ENCODE measurements at regions not wholly inside any gene's neighbourhood (a gene's known extent, or its start where the extent isn't known, plus 50 kb on each side); places are given as distances from the start of the nearest gene placed in this dataset.

DNA sequence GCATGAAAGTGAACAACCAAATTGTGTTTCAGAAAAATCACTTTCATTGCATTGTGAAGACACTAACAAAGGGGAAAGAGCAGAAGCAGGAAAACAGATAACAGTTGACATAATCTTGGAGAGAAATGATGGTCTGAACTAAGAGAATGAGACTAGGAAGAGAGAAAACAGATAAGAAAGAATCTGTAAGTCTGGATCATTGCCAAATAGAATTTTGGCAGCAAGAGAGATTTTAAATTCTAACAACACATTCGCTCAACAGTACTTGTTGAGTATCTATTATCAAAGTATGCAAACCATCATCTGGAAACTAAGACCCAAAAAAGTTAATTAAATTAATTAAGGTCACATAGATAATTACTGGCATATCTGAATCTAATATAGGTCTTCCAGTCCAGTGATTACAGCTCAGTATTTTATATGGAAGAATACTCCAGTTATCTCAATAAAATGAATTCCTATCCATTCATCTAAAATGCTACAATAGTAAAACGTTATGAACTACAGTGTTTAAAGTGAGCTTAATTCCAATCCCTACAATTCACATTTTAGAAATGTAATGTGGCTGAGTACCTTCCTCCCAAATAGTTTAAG lies 166.7 kb upstream of the FAT3 start:
- TF ChIP-seq, protein P1, sequence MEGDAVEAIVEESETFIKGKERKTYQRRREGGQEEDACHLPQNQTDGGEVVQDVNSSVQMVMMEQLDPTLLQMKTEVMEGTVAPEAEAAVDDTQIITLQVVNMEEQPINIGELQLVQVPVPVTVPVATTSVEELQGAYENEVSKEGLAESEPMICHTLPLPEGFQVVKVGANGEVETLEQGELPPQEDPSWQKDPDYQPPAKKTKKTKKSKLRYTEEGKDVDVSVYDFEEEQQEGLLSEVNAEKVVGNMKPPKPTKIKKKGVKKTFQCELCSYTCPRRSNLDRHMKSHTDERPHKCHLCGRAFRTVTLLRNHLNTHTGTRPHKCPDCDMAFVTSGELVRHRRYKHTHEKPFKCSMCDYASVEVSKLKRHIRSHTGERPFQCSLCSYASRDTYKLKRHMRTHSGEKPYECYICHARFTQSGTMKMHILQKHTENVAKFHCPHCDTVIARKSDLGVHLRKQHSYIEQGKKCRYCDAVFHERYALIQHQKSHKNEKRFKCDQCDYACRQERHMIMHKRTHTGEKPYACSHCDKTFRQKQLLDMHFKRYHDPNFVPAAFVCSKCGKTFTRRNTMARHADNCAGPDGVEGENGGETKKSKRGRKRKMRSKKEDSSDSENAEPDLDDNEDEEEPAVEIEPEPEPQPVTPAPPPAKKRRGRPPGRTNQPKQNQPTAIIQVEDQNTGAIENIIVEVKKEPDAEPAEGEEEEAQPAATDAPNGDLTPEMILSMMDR (IDR thresholded peaks at IDR 0.05), result no peak
- no peak for TF ChIP-seq EP300 (IDR thresholded peaks at IDR 0.05)

Data from ovary (tissue), 3 donors.